Motor neuron (in vitro differentiated cells): ENCODE measurements at regions not wholly inside any gene's neighbourhood (a gene's known extent, or its start where the extent isn't known, plus 50 kb on each side); places are given as distances from the start of the nearest gene placed in this dataset.
"Not testable (repeated sequence)": the region's sequence is repeated elsewhere in the genome, so short reads cannot be mapped to it uniquely, and the experiment has no call there.

Experiments
- ATAC-seq, 8 experiments: fragments of 200-7000 bp; cut with Tn5 transposase; replicated peaks in 6 of 8; 2 replicates each; pipeline ENCODE4 v1.8.0; 2021; ENCODE audit warnings: mild to moderate bottlenecking in 8 of 8, moderate library complexity in 8 of 8
- H3K27ac ChIP-seq, 2 donors: fragments of 250-450 bp; sonication (Bioruptor Pico); 2 replicates each; pipeline ENCODE4 v1.9.0; 2021; ENCODE audit warnings: antibody characterized with exemption in 2 of 2, mild to moderate bottlenecking in 2 of 2, moderate library complexity in 1 of 2
- H3K4me1 ChIP-seq, 2 donors: fragments of 250-450 bp; sonication (Bioruptor Pico); replicated peaks in 1 of 2; 2 replicates each; pipeline ENCODE4 v1.6.1; 2021; ENCODE audit warnings: antibody characterized with exemption in 2 of 2, mild to moderate bottlenecking in 2 of 2, moderate library complexity in 1 of 2
- H3K4me3 ChIP-seq, 5 donors: fragments of 250-450 bp; sonication (Bioruptor Pico); 2 replicates each; pipeline ENCODE4 v1.9.0; 2021; ENCODE audit warnings: antibody characterized with exemption in 5 of 5, mild to moderate bottlenecking in 5 of 5, moderate library complexity in 4 of 5
- WGBS, 10 experiments: fragments of 450-650 bp; shearing (Covaris generic); methylation state at CpG; one replicate each; pipeline ENCODE4 v1.0.0; 2022; 5-methylcytosine and 5-hydroxymethylcytosine counted together
- in situ Hi-C, 9 experiments: fragments of 400-800 bp; cut with MboI; loops; one replicate each; pipeline ENCODE4 v1.15.0; 2021; ENCODE audit warnings: low sequenced_read_pairs in 9 of 9, low pct_unique_long_range_greater_than_20kb in 2 of 9; ENCODE audit not compliant: unreplicated experiment in 9 of 9

GRCh38 chr4:93888308-93888707 is 59.8 kb downstream of the ATOH1 start:
- in situ Hi-C loops: no loop called here
- Histone ChIP-seq H3K4me1 (no peaks in the 10 kb centered on the region), H3K4me3 (no peak overlapping the region), H3K27ac (no peak overlapping the region)
- no peak for ATAC-seq

GRCh38 chr4:93888768-93889167 is 60.2 kb downstream of the ATOH1 start:
- H3K27ac ChIP-seq: no peak overlapping the region
- in situ Hi-C loops: no loop called here
- H3K4me1 ChIP-seq: no peaks in the 10 kb centered on the region
- no peak for ATAC-seq
- no peak overlapping the region for H3K4me3 ChIP-seq

GRCh38 chr4:93891244-93891643 is 62.7 kb downstream of the ATOH1 start:
- no peak overlapping the region for H3K27ac ChIP-seq
- H3K4me1 ChIP-seq: no peaks in the 10 kb centered on the region
- 0 to 100% (median 90%) methylated on average over 2 of the region's 2 CpGs for WGBS, 10 experiments
- H3K4me3 ChIP-seq: no peak overlapping the region
- in situ Hi-C loops: no loop called here
- ATAC-seq: no peak

- WGBS, 10 experiments: 0 to 97% (median 43%) methylated on average over 2 of the region's 2 CpGs; no CpG with 5 or more reads in 2 of the 10 experiments
- in situ Hi-C loops: no loop called here
- H3K27ac ChIP-seq: no peak overlapping the region
- no peak overlapping the region for H3K4me3 ChIP-seq
- H3K4me1 ChIP-seq: peaks cover 0 to 6% of the 10 kb centered on the region in 2 donors
- ATAC-seq: no peak
Observed at GRCh38 chr4:93894995-93895394, 66.4 kb downstream of the ATOH1 start.

- Histone ChIP-seq H3K27ac (no peak overlapping the region), H3K4me1 (peaks cover 0 to 6% of the 10 kb centered on the region in 2 donors), H3K4me3 (no peak overlapping the region)
- ATAC-seq: no peak
- 0 to 90% (median 60%) methylated on average over 1 of the region's 1 CpG; no CpG with 5 or more reads in 1 of the 10 experiments for WGBS, 10 experiments
- in situ Hi-C loops: no loop called here
Observed at GRCh38 chr4:93896516-93896915, 68.0 kb downstream of the ATOH1 start.

- Histone ChIP-seq H3K4me1 (peaks cover 0 to 6% of the 10 kb centered on the region in 2 donors), H3K4me3 (no peak overlapping the region), H3K27ac (no peak overlapping the region)
- peak in 3 of 8 experiments; percentile 45 to 66 (median 48) for ATAC-seq
- WGBS, 10 experiments: 0 to 100% (median 76%) methylated on average over 1 of the region's 1 CpG; no CpG with 5 or more reads in 2 of the 10 experiments
- in situ Hi-C loops: no loop called here
Observed at GRCh38 chr4:93897559-93897958, 69.0 kb downstream of the ATOH1 start.

- WGBS, 10 experiments: 19 to 100% (median 79%) methylated on average over 2 to 3 of the region's 3 CpGs
- no peak for ATAC-seq
- Histone ChIP-seq H3K4me3 (no peak overlapping the region), H3K4me1 (no peaks in the 10 kb centered on the region), H3K27ac (no peak overlapping the region)
- in situ Hi-C loops: no loop called here
Observed at GRCh38 chr4:93908778-93909177, 80.2 kb downstream of the ATOH1 start.

- in situ Hi-C loops: no loop called here
- Histone ChIP-seq H3K4me3 (no peak overlapping the region), H3K4me1 (no peaks in the 10 kb centered on the region), H3K27ac (no peak overlapping the region)
- 0 to 100% (median 80%) methylated on average over 1 to 2 of the region's 2 CpGs; no CpG with 5 or more reads in 1 of the 10 experiments for WGBS, 10 experiments
- no peak for ATAC-seq
Observed at GRCh38 chr4:93911671-93912070, 83.1 kb downstream of the ATOH1 start.

GRCh38 chr4:93912146-93912545 is 83.6 kb downstream of the ATOH1 start:
- ATAC-seq: no peak
- no peaks in the 10 kb centered on the region for H3K4me1 ChIP-seq
- in situ Hi-C loops: no loop called here
- no peak overlapping the region for H3K27ac ChIP-seq
- 13 to 95% (median 86%) methylated on average over 1 to 2 of the region's 2 CpGs; no CpG with 5 or more reads in 1 of the 10 experiments for WGBS, 10 experiments
- no peak overlapping the region for H3K4me3 ChIP-seq

GRCh38 chr4:93918856-93919255 is 90.3 kb downstream of the ATOH1 start:
- in situ Hi-C loops: no loop called here
- ATAC-seq: no peak
- no peak overlapping the region for H3K4me3 ChIP-seq
- H3K27ac ChIP-seq: no peak overlapping the region
- WGBS, 10 experiments: 0 to 90% (median 75%) methylated on average over 2 of the region's 2 CpGs
- H3K4me1 ChIP-seq: no peaks in the 10 kb centered on the region

GRCh38 chr4:93923570-93923969 is 95.0 kb downstream of the ATOH1 start:
- H3K27ac ChIP-seq, ATAC-seq, in situ Hi-C loops, H3K4me1 ChIP-seq, H3K4me3 ChIP-seq: not testable (repeated sequence)
- WGBS, 10 experiments: 0 to 100% (median 43%) methylated on average over 1 to 2 of the region's 2 CpGs; no CpG with 5 or more reads in 2 of the 10 experiments

- Histone ChIP-seq H3K4me1 (peaks cover 0 to 9% of the 10 kb centered on the region in 2 donors), H3K4me3 (no peak overlapping the region), H3K27ac (no peak overlapping the region)
- ATAC-seq: peak in 1 of 8 experiments; percentile 44
- in situ Hi-C loops: no loop called here
Observed at GRCh38 chr4:93947286-93947685, 118.7 kb downstream of the ATOH1 start.

GRCh38 chr4:93950239-93950638 is 121.7 kb downstream of the ATOH1 start:
- ATAC-seq, in situ Hi-C loops, H3K4me1 ChIP-seq, H3K4me3 ChIP-seq, H3K27ac ChIP-seq: not testable (repeated sequence)
- 14 to 100% (median 79%) methylated on average over 1 to 4 of the region's 4 CpGs for WGBS, 10 experiments

GRCh38 chr4:93957186-93957585 is 128.6 kb downstream of the ATOH1 start:
- no peak for ATAC-seq
- WGBS, 10 experiments: 13 to 100% (median 100%) methylated on average over 1 of the region's 1 CpG; no CpG with 5 or more reads in 2 of the 10 experiments
- Histone ChIP-seq H3K27ac (no peak overlapping the region), H3K4me1 (no peaks in the 10 kb centered on the region), H3K4me3 (no peak overlapping the region)
- in situ Hi-C loops: no loop called here

GRCh38 chr4:93960450-93960849 is 131.9 kb downstream of the ATOH1 start:
- no peak overlapping the region for H3K4me3 ChIP-seq
- H3K4me1 ChIP-seq: no peaks in the 10 kb centered on the region
- in situ Hi-C loops: no loop called here
- H3K27ac ChIP-seq: no peak overlapping the region
- ATAC-seq: no peak
